ENCODE measurements at regions not wholly inside any gene's neighbourhood (a gene's known extent, or its start where the extent isn't known, plus 50 kb on each side); places are given as distances from the start of the nearest gene placed in this dataset.
A peak's percentile ranks its signal among the peaks of the same experiment; 100 is the strongest.
"Not testable (repeated sequence)": the region's sequence is repeated elsewhere in the genome, so short reads cannot be mapped to it uniquely, and the experiment has no call there.

DNA sequence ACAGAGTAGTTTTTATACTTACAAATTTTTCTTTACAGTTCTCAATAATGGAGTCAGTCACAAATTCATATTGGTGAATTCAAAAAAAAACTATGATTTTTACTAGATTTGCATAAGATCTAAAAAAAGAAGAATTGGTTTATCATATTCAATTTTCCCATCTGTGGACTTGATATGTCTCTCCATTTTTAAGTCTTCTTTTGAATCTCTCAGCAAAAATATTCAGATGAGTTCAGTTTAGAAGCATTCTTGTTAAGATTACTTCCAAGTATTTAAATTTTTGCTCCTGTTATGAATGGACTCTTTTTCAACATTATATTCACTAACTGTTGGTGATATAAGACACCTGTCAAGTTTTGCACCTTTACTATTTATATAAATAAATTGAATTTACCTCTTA lies 360.6 kb upstream of the FLRT2 start:
- H3K36me3 ChIP-seq, result no peaks in the 10 kb centered on the region
- no peak overlapping the region for H3K4me3 ChIP-seq
- H3K9me3 ChIP-seq (replicated peaks), result no peaks in the 10 kb centered on the region
- H3K27ac ChIP-seq, result no peak overlapping the region
- peaks cover 5% of the 10 kb centered on the region; the same call in 1 of the 2 replicates for H3K4me1 ChIP-seq
- DNase-seq, result no peak
- no peaks in the 10 kb centered on the region for H3K27me3 ChIP-seq

DNA sequence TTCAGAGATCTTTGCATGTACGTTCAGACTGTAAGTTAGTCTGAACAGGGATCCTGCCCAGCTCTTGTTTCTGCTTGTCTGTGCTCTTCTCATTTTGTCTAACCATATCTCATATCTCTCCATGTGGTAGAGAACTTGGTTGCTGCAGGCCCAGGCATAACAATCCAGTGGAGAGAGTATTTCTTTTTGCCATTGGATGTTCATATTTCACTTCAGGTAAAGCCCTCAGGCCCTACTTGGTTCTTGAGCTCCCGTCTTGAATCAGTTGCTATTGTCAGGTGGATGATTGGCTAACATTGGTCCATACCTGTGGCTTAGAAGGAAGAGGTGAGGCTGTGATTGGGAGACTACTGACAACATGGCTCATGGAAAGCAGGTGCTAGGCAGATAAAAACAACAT lies 357.7 kb upstream of the FLRT2 start:
- no peaks in the 10 kb centered on the region for H3K27me3 ChIP-seq
- H3K27ac ChIP-seq, result no peak overlapping the region
- DNase-seq, result no peak
- H3K36me3 ChIP-seq, result no peaks in the 10 kb centered on the region
- peaks cover 5% of the 10 kb centered on the region; the same call in 1 of the 2 replicates for H3K4me1 ChIP-seq
- H3K4me3 ChIP-seq, result no peak overlapping the region
- no peaks in the 10 kb centered on the region for H3K9me3 ChIP-seq (replicated peaks)

DNA sequence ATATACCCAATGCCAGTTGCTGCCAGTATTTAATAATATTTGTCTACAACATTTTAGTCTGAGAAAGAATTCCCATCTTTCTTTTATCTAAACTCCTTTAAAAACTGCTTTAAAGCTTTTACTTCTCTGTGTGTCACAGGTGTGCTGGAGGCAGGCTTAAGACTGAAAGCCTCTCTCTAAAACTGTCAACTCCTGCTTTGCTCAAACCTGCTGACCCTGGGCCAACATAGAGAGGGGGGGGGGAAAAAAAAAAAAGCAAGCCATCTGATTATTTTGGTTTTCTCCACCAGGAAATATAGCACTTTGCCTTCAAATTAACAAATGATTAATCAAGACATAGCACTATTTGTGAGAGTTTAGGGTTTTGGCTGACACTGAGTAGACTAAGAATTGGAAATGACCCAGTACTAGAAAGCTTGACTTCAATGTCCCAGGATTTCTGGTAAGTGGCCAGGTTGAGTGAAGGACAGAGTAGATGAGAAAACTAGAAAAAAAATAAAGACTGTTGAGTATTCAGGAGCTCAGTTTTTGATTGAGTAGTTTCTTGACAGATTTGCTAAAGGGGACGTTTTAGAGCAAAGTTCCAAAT lies 357.0 kb upstream of the FLRT2 start:
- Histone ChIP-seq H3K4me3 (no peak overlapping the region), H3K27ac (no peak overlapping the region), H3K4me1 (peaks cover 5% of the 10 kb centered on the region; the same call in 1 of the 2 replicates), H3K9me3 (replicated peaks) (no peaks in the 10 kb centered on the region), H3K36me3 (no peaks in the 10 kb centered on the region), H3K27me3 (no peaks in the 10 kb centered on the region)
- no peak for DNase-seq

DNA sequence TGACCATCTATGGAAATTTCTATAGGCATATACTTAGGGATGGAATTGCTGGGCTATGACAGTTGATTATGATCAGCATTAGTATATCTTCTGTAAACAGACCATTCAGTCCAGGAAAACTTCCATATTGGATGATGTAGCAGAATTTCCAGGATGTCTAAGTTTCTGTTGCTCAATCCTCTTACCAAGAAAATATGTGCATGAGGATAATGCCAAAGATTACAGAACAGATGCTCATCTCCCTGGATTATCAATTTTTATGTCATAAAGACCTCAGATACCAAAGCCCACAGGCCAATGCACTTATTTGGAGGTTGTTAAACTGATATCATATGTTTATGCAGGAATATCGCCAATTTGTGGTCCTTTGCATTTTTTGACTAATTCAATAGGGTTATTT lies 354.4 kb upstream of the FLRT2 start:
- no peak for DNase-seq
- H3K4me3 ChIP-seq, result no peak overlapping the region
- no peaks in the 10 kb centered on the region for H3K9me3 ChIP-seq (replicated peaks)
- no peak overlapping the region for H3K27ac ChIP-seq
- no peaks in the 10 kb centered on the region; the same call in 1 of the 2 replicates for H3K4me1 ChIP-seq
- H3K36me3 ChIP-seq, result no peaks in the 10 kb centered on the region
- no peaks in the 10 kb centered on the region for H3K27me3 ChIP-seq

DNA sequence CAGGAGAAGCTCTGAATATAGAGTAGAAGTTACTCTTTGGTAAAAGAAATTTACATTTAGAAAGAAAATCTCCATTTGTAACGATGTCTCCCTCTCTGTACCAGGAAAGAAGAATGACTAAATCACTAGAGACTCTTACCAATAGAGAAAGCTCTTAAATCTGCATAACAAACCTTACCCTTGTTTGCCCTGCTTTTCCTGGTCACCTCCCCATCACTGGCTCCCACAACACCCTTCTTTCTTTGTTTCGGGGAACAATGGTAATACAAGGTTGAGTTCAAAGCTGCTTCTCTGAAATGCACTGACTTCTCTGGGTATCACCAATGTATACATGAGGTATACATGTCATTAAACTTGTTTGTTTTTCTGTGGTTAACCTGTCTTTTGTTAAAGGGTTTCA lies 351.1 kb upstream of the FLRT2 start:
- H3K4me1 ChIP-seq, result no peaks in the 10 kb centered on the region
- H3K4me3 ChIP-seq, result no peak overlapping the region
- H3K9me3 ChIP-seq (replicated peaks), result no peaks in the 10 kb centered on the region
- H3K27ac ChIP-seq, result no peak overlapping the region
- H3K36me3 ChIP-seq, result no peaks in the 10 kb centered on the region
- no peak for DNase-seq
- H3K27me3 ChIP-seq, result no peaks in the 10 kb centered on the region

DNA sequence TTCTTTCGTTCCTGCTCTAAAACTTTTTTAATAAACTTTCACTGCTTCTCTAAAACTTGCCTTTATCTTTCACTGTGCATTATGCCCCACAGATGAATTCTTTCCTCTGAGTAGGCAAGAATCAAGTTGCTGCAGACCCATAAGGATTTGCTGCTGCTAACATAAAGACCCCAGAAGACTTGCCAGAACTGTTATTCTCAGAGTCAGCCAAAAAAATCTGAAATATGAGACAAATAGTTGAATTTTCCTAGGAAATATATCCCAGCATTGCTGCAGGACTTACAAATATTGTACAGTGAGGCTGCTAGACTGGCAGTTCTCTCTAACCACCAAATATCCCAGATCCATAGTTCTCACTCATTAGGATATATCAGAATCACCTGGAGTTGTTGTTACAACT lies 349.1 kb upstream of the FLRT2 start:
- H3K27ac ChIP-seq, result no peak overlapping the region
- H3K4me1 ChIP-seq, result no peaks in the 10 kb centered on the region
- no peaks in the 10 kb centered on the region for H3K9me3 ChIP-seq (replicated peaks)

DNA sequence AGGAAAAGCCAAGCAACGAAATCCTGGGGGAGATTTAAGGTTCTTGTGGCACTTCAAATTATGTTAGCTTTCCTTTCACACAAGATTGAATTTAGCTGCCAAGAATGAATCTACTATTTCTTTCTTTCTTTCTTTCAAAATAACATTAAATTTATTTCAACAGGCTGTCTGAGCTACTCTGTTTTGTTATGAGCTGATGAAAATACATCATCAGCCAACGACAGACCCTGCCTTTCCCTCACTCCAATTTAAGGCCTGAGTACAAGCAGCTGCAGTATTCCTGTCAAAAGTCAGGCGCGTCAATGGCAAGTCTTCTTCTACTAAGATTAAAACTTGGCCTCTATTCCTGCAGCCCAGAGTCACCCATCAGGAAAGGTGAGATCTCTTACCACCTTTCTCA lies 347.7 kb upstream of the FLRT2 start:
- DNase-seq, result no peak
- Histone ChIP-seq H3K9me3 (replicated peaks) (no peaks in the 10 kb centered on the region), H3K4me1 (no peaks in the 10 kb centered on the region), H3K4me3 (no peak overlapping the region), H3K27ac (no peak overlapping the region), H3K36me3 (no peaks in the 10 kb centered on the region), H3K27me3 (no peaks in the 10 kb centered on the region)

More for the DNA sequence above, 349.1 kb upstream of the FLRT2 start:
- Histone ChIP-seq H3K27me3 (no peaks in the 10 kb centered on the region), H3K36me3 (no peaks in the 10 kb centered on the region), H3K4me3 (no peak overlapping the region)
- DNase-seq, result no peak

DNA sequence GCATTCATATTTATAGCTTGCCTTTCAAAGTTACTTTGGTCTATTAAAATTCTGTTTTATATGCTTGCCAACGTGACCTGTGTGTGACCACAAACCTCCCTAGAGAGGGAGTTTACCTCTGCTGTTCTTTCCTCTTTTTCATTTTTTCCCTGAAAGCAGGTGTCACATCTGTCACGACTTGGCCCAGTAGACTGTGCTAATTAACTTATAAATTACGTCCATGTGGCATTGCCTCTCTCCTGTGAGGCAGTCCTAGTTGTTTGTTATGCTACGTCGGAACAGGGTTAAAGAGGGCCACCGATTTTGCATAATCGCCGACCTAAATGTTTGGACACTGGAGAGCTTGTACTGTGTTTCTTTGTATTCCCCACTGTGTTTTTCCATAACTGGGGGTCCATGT lies 343.9 kb upstream of the FLRT2 start:
- DNase-seq, result no peak
- H3K27me3 ChIP-seq, result no peaks in the 10 kb centered on the region
- no peaks in the 10 kb centered on the region for H3K36me3 ChIP-seq
- no peaks in the 10 kb centered on the region for H3K9me3 ChIP-seq (replicated peaks)
- H3K27ac ChIP-seq, result no peak overlapping the region
- H3K4me1 ChIP-seq, result no peaks in the 10 kb centered on the region; the same call in 1 of the 2 replicates
- H3K4me3 ChIP-seq, result no peak overlapping the region

DNA sequence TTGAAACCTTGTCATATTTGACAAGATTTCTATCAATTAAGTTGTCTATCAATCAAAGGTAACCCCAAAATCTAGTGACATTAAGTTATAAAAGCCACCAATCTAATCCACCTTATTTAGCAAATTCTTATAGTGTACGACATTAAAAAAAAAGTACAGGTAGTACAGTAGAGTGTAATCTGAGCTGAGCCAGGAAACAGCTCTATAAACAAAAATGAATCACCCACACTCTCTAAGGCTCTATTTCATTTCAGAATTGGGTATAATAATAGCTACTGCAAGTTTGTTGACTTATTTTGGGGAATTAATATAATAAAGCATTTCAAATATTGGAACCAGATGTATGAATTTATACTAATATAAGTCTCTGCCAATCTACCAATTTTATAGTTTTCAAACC lies 342.4 kb upstream of the FLRT2 start:
- no peaks in the 10 kb centered on the region for H3K27me3 ChIP-seq
- H3K4me1 ChIP-seq, result no peaks in the 10 kb centered on the region; the same call in 1 of the 2 replicates
- no peak overlapping the region for H3K27ac ChIP-seq
- no peaks in the 10 kb centered on the region for H3K36me3 ChIP-seq
- H3K9me3 ChIP-seq (replicated peaks), result no peaks in the 10 kb centered on the region
- no peak overlapping the region for H3K4me3 ChIP-seq
- no peak for DNase-seq

DNA sequence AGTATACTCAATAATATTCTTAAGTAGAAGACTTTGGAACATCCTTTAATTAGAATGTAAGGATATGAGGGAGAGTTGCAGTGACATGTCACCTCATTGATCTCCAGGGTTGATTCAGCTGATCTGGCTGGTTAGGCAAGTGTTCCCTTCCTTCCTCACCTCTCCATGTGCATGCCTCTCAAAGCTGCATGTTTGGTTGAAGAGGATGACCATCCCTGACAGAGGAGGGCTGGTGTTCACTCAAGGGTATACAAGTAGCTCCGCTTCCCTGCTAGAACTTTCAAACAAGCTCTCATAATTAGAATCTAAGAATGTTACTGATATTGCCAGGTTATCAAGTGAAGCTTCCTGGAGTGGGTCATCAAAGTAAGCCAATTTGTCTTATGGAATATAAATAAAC lies 341.1 kb upstream of the FLRT2 start:
- no peak for DNase-seq
- H3K36me3 ChIP-seq, result no peaks in the 10 kb centered on the region
- no peak overlapping the region for H3K27ac ChIP-seq
- no peaks in the 10 kb centered on the region for H3K27me3 ChIP-seq
- H3K9me3 ChIP-seq (replicated peaks), result no peaks in the 10 kb centered on the region
- H3K4me3 ChIP-seq, result no peak overlapping the region
- H3K4me1 ChIP-seq, result no peaks in the 10 kb centered on the region; the same call in 1 of the 2 replicates

DNA sequence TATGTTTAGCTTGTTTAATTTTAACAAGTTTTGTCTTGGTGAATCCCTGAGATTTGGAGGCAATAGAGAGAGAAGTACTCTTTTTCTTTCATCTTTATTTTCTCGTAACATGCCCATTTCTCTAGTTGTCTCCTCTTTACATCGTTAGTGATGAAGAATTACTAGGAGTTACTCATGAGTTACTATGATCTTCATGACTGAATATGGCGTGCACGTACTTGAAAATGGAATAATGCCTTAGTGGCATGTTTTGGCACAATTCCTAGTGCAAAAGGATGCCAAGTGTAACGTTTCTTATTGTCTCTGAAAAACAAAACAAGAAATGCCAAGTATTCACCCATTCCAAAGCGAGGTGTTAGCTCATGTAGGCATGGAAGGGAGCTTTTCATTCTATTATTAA lies 340.7 kb upstream of the FLRT2 start:
- H3K27me3 ChIP-seq; H3K27ac ChIP-seq; H3K36me3 ChIP-seq; H3K9me3 ChIP-seq (replicated peaks); H3K4me3 ChIP-seq; H3K4me1 ChIP-seq; DNase-seq: not testable (repeated sequence)

DNA sequence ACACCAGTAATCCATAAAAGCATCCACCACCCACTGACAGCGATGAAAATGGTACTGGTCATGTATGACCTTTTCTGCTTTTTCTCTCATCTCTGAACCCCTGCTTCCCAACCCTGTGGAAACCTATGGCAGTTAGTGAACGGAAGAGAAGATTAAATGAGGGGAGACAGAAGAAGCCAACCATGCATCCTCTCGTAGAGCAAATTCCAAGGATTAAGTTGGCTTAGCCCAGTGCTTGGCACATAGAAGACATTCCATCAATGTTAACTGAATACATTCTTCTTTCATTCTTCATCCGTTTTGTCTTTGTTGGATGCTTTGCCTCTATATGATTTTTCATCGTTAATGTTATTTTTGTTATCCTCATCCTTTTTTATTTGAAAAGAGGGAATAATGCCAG lies 339.7 kb upstream of the FLRT2 start:
- no peak overlapping the region for H3K27ac ChIP-seq
- H3K9me3 ChIP-seq (replicated peaks), result no peaks in the 10 kb centered on the region
- H3K4me3 ChIP-seq, result no peak overlapping the region
- H3K36me3 ChIP-seq, result no peaks in the 10 kb centered on the region
- DNase-seq, result no peak
- no peaks in the 10 kb centered on the region for H3K27me3 ChIP-seq
- no peaks in the 10 kb centered on the region; the same call in 1 of the 2 replicates for H3K4me1 ChIP-seq

DNA sequence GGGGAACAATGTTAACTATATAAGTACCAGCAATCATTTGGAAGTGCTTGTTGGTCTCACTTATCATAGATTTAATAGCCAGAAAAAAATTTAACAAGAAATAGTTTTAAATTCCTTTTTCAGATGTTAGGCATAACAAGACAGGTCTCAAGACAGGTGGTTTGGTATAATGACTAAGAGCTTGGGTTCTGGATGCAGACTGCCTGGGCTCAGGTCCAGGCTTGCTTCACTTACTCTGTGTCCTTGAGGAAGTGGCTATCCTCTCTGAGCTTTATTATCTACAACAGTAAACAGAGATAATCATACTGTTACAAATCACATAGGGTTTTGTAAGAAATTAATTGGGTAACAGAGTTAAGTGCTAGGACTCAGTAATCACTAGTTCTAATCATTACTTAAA lies 338.0 kb upstream of the FLRT2 start:
- Histone ChIP-seq H3K27ac (no peak overlapping the region), H3K4me3 (no peak overlapping the region), H3K9me3 (replicated peaks) (no peaks in the 10 kb centered on the region), H3K4me1 (no peaks in the 10 kb centered on the region; the same call in 1 of the 2 replicates), H3K36me3 (no peaks in the 10 kb centered on the region), H3K27me3 (no peaks in the 10 kb centered on the region)
- DNase-seq, result no peak

DNA sequence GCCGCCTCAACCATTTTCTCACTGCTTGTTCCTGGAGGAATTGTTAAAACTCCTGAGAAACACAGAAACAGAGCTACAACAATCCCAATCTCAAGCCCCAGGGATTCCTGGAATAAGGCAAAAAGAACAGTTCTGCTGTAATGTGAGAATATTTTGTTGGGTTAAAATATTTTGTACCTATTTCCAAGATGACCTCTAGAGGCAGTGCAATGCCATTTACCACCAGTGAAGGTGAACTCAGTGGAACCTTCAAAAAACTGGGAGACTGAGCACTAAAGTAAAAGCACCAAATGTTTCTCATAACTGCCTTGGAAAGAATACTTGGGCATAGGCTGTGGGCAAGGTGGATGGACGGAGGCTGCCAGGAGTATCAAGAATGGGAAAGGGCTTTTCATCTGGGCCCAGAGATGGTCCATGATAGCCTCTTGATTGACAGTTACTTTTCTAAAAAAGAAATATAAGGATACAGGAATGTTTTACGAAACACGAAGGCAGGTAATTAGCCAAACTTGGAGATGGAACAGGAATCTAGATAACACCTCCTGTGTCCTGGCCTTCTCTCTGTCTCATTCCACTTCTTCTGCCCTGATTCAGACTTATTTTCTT lies 334.0 kb upstream of the FLRT2 start:
- Histone ChIP-seq H3K27me3 (no peaks in the 10 kb centered on the region), H3K9me3 (replicated peaks) (no peaks in the 10 kb centered on the region), H3K4me3 (no peak overlapping the region), H3K4me1 (no peaks in the 10 kb centered on the region), H3K27ac (no peak overlapping the region), H3K36me3 (no peaks in the 10 kb centered on the region)
- DNase-seq, result peak; percentile 4 to 41

DNA sequence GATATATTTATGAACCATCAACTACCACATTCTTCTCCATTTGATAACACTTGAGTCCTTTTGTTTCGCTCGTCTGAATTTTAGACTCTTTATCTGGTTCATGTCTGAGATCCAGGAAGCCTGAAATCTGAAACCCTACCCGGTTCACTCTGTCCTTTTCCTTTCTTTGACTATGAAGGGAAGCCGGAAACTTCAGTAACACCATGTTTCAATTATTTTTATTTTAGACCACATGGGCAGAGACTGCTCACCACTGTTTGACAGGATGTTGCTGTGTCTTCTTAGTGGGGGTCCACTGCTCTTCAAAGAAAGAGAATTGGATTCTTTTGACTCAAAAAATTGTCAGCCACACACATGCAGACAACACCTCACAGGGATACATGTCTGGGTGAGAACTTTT lies 331.9 kb upstream of the FLRT2 start:
- Histone ChIP-seq H3K36me3 (no peaks in the 10 kb centered on the region), H3K4me3 (no peak overlapping the region), H3K9me3 (replicated peaks) (no peaks in the 10 kb centered on the region), H3K27ac (no peak overlapping the region), H3K4me1 (no peaks in the 10 kb centered on the region), H3K27me3 (no peaks in the 10 kb centered on the region)
- no peak for DNase-seq

DNA sequence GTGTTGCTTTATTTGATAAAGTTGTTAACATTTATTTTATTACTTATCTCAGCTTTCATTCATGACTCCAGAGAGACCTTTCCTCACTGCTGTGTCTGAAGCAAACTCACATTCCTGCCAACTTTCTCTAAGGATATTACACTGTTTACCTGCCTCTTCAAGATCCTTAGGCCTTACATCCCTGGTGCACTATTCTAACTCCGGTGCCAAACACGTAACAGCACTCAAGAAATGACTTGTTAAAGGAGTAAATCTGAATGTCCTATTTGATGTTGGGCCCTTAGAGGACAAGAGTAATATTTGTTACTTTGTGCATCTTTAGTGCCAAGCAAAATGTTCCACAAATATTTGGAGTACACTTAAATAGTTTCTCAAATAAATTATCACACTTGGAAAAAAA lies 324.1 kb upstream of the FLRT2 start:
- H3K27me3 ChIP-seq, result no peaks in the 10 kb centered on the region
- H3K36me3 ChIP-seq, result no peaks in the 10 kb centered on the region
- no peaks in the 10 kb centered on the region for H3K9me3 ChIP-seq (replicated peaks)
- DNase-seq, result no peak
- H3K27ac ChIP-seq, result no peak overlapping the region
- no peaks in the 10 kb centered on the region for H3K4me1 ChIP-seq
- no peak overlapping the region for H3K4me3 ChIP-seq
